Globus pallidus (tissue), 1 donor: ENCODE measurements at regions not wholly inside any gene's neighbourhood (a gene's known extent, or its start where the extent isn't known, plus 50 kb on each side); places are given as distances from the start of the nearest gene placed in this dataset.

ENCODE experiments used
- DNase-seq: peaks from one replicate; pipeline ENCODE4 v3.0.0-alpha.2; 2015; ENCODE audit warnings: low spot score

- DNase-seq = no peak
These were observed 231.9 kb upstream of the CA10 start for GRCh38 chr17:52390422-52390821.

- no peak for DNase-seq
These were observed 231.1 kb upstream of the CA10 start for GRCh38 chr17:52389632-52390031.

DNA sequence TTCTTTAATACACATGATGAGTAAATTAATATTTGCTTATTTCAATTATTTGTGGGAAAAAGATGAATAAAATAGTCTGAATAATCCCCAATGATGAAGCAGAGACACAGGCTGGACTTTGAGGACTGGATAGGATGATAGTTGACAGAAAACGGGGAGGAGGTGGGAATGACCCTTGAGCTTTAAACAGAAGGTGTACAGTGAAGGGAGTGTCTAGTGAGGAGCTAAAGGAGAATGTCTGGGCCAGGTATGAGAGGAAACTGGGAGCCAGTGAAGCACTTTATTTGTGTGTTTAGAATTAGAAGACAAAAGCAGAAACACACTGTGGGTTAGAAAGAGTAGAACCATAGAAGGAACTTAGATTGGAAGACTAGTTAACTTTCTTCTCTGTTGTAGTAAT is 230.4 kb upstream of the CA10 start:
- no peak for DNase-seq

DNA sequence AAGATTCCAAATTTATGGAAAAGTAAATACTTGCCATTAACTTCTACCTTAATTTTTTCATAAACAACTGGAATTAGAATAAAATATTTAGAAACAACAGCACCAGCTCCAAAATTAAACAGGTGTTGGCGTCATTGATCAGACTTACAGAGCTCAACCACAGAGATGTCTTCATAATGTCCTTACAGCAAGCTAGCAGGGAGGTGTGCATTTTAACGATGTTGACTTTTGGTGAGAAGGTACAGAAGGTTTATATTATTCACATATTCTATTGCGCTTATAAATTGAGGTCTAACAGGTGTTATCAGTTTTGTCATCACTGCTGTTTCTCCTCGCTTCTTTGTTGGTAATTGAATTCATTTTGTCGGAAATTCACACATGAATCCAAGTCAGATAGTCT is 226.2 kb upstream of the CA10 start:
- no peak for DNase-seq

DNA sequence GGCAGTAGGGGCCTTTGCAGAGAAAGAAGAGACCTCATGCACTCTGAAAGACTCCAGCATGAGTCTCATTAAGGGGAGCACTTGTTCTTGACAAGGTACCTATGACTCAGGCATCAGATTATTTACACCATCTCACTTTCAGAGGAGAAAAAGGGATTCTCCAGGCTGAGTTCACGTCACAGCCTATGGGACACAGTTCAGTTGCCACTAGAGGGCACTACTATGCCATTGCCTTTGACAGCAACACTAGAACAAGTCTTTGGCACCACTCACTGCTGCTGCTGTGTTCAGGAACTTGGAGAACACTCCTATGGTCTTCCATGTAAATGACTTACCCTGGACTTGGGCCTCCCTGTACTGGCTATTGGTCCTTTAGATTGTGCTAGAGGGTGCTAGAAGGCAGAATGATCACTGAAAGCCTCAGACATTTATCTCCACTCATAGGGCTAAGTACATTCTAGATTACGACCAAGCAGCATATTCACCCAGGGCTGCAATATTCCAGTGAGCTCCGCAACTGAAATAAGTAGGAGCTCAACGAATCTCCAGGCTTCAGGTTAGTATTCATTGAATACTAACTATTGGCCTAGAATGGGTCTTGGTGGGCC is 225.1 kb upstream of the CA10 start:
- peak; percentile 67 for DNase-seq

- DNase-seq = no peak
These were observed 220.3 kb upstream of the CA10 start for GRCh38 chr17:52378860-52379259.

GRCh38 chr17:52376137-52376536 is 217.6 kb upstream of the CA10 start:
- DNase-seq = no peak

GRCh38 chr17:52368886-52369285 is 210.4 kb upstream of the CA10 start:
- no peak for DNase-seq

GRCh38 chr17:52357854-52358253 is 199.3 kb upstream of the CA10 start:
- no peak for DNase-seq

DNA sequence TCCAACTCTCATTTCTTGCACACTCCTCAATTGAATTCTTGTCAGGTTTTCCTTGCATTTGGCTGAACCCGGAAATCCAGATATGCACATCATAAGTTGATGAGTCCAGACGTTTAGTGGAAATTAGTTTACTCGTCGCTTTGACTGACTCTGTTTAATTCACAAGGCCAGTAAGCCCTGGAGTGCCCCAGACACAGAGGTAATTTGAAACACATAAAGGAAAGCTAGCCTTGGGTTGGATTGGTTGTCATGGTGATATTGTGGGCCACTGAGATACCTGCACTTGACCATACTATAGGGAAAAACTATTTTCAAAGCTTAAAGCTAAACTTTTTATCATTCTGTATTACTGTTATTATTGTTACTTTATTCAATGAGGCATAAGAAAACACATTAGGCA is 178.3 kb upstream of the CA10 start:
- DNase-seq = no peak

GRCh38 chr17:52306314-52306713 is 147.8 kb upstream of the CA10 start:
- DNase-seq = no peak

- no peak for DNase-seq
These were observed 140.4 kb upstream of the CA10 start for GRCh38 chr17:52298881-52299280.

- DNase-seq = no peak
These were observed 138.9 kb upstream of the CA10 start for GRCh38 chr17:52297230-52298010.

DNA sequence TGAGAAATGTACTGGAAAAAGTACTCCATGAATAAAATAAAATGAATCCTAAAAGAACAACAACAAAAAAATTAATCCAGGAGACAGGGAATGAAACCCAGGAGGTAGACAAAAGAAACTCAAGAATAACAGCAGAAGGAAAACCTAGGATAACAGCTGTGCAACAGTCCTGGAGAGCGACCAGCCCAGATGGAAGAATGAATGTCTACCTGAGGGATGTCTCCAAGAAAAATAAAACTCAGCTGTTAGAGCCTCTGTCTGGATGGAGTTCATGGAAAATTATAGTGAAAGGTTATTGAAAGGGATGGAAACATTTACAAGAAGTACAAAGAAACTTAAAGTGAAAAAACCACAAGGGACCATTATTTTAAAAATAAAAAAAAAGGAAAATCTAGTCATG is 135.8 kb upstream of the CA10 start:
- no peak for DNase-seq

GRCh38 chr17:52287611-52288010 is 129.1 kb upstream of the CA10 start:
- no peak for DNase-seq

DNA sequence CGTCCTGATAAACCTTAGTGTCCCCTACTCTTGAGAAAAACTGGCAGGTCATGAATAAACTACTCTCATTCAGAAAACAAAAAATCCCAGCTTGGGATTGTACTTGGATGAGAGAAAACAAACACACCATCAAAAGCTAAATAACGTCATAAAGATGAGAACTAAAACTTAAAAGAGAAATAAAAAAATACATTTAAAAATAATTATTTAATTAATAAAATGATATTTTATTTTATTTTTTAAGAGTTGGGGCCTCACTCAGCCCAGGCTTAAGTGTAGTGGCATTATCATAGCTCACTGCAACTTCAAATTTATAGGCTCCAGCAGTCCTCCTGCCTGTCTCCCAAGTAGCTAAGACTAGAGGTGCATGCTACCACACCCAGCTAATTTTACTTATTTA is 125.4 kb upstream of the CA10 start:
- no peak for DNase-seq

- DNase-seq = no peak
These were observed 118.0 kb upstream of the CA10 start for GRCh38 chr17:52276381-52277008.

- no peak for DNase-seq
These were observed 113.3 kb upstream of the CA10 start for GRCh38 chr17:52271781-52272180.

DNA sequence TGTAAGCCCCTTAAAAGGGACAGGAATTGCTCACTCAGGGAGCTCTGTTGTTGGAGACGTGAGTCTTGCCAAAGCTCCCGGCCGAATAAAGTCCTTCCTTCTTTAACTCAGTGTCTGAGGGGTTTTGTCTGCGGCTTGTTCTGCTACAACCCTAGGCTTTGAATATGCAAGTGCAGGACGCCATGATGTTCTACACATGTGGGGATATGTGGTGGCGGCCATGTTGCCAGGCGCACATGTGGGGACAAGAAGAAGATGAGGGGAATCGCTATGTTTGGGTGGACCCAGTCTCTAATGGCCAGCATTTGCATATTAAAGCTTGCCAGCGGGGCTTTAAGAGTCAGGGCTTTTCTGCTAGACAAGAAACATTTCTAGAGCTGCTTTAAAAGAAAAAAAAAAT is 96.8 kb upstream of the CA10 start:
- no peak for DNase-seq

DNA sequence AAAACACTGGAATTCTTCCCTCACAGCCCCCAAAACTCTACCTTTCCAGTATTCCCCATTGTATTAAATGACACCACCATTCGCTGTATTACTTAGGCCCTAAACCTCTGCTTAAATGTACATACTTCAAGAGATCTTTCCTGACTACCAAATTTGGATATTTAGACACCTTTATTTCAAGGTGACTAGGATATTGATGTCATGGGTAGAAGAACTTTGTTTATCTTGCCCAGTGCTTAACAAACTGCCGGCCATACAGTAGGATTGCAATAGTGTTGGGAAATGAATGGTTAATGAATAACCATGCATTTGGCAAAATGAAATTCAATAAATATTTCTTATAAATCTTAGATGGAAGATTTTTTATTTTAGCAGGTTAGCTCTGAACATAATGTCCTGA is 86.2 kb upstream of the CA10 start:
- no peak for DNase-seq

- DNase-seq = no peak
These were observed 83.8 kb upstream of the CA10 start for GRCh38 chr17:52242268-52242667.

DNA sequence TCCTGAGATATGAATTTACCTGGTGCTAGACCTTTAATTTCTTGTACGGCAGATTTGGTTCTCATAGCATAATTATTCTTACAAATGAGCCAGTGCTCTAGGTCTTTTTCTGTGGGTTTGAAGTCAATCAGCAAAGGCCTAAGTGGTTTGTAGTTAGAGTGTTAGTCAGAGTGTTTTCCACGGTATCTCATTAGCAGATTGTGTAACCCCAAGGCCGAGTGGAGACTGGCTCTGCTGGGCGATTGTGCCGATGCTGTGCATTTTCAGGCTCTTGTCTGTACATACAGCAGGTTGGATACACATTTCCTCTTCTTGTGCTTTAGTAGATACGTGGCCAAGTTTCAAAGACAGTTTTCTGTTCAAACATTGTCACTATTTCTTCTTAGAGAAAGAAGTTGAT is 78.6 kb upstream of the CA10 start:
- DNase-seq = no peak

DNA sequence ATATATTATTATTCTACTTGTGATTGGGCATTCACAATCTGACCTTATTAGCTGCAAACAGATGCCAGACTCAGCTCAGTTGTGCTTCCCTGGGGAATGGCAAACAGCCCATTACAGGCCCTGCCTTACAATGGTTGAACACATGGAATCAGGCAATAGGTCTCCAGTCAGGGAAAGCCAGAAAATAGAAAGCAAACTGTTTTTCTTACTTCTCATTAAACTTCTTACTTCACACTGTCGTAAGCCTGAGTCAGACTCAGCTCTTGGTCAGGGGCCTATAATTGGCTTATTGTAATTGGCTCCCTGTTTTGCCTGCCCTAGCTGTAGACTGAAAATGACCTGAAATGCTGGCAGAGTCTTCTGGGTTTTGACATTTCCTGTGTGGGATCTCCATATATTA is 77.0 kb upstream of the CA10 start:
- DNase-seq = peak; percentile 21

- no peak for DNase-seq
These were observed 75.1 kb upstream of the CA10 start for GRCh38 chr17:52233632-52234031.
